Activated T-helper 2 cell treated with anti-CD3 and anti-CD28 coated beads, Interferon-gamma antibody, Interleukin-2, Interleukin-4, amounts not matched to agents 10 μg/mL and 5 μg/mL and 100 μg/mL, durations not matched to agents 14 hours and 24 hours and 36 hours (primary cell): ENCODE measurements at regions not wholly inside any gene's neighbourhood (a gene's known extent, or its start where the extent isn't known, plus 50 kb on each side); places are given as distances from the start of the nearest gene placed in this dataset.

Source experiments
- DNase-seq: peaks from one replicate; pipeline ENCODE4 v3.0.0; 2021; ENCODE audit warnings: low spot score
- H3K27ac Mint-ChIP-seq: one replicate; pipeline ENCODE4 v1.8.0; 2021; ENCODE audit warnings: mixed read lengths
- H3K27me3 Mint-ChIP-seq: one replicate; pipeline ENCODE4 v1.8.0; 2021; ENCODE audit warnings: low read depth, mixed read lengths
- H3K36me3 Mint-ChIP-seq: one replicate; pipeline ENCODE4 v1.8.0; 2021; ENCODE audit warnings: low read depth, mixed read lengths
- H3K4me1 Mint-ChIP-seq: one replicate; pipeline ENCODE4 v1.8.0; 2021; ENCODE audit warnings: low read depth, mixed read lengths
- H3K4me3 Mint-ChIP-seq: one replicate; pipeline ENCODE4 v1.8.0; 2021; ENCODE audit warnings: low read depth, mild to moderate bottlenecking, moderate library complexity, mixed read lengths
- H3K9me3 Mint-ChIP-seq: one replicate; pipeline ENCODE4 v1.8.0; 2021; ENCODE audit warnings: mixed read lengths
- intact Hi-C: fragments of 100-400 bp; cut with micrococcal nuclease; formaldehyde crosslinking; loops from one replicate; pipeline ENCODE4 v1.15.1; 2023

DNA sequence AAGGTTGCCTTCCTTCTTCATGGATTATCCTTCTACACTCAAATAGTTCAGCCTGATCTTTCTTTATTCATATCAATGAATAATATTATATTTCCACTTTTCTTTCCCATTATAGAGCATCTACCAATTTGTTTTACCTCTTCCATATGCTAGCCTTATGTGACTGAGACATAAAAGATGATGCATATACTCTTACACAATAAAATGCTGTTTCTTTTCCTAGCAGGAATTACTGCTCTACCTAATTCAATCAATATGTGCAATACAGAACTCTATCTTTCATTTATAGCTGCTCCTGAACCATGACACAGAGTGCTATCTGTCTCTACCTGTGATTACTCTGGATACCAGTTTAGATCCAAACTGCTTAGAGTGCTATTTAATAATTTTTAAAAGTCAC, 2334.0 kb downstream of the PCDH7 start:
- H3K27me3 Mint-ChIP-seq: no peaks in the 10 kb centered on the region
- intact Hi-C loops: no loop called here
- no peak overlapping the region for H3K4me3 Mint-ChIP-seq
- peaks cover 34% of the 10 kb centered on the region for H3K9me3 Mint-ChIP-seq
- no peak for DNase-seq
- H3K4me1 Mint-ChIP-seq: no peaks in the 10 kb centered on the region
- H3K36me3 Mint-ChIP-seq: no peaks in the 10 kb centered on the region
- H3K27ac Mint-ChIP-seq: no peak overlapping the region

DNA sequence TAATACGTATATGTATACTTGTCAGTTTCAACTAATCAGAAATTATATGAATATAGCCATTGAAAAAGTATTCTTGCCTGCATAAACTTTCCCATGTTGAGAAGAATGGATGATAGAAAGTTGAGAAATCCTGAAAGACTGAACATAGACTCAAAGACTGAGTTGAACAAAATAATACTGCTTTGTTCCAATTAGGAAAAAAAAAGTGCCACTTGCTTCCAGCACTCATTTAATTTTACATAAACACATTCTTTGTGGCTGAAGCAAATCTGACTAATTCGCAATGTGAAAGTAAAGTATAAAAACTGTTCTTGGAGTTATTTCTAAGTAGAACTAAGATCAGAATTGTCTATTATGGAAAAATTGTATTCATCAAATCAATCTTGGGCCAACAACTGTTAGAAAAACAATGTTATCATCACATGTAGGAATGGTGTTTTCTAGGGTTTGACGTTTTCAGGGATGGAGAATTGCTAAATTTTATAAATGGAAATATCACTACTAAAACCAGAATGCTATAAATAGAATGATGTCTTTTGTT, 2334.6 kb downstream of the PCDH7 start:
- no peak for DNase-seq
- Mint-ChIP-seq H3K27ac (no peak overlapping the region), H3K36me3 (no peaks in the 10 kb centered on the region), H3K4me3 (no peak overlapping the region), H3K9me3 (peaks cover 30% of the 10 kb centered on the region), H3K4me1 (no peaks in the 10 kb centered on the region), H3K27me3 (no peaks in the 10 kb centered on the region)
- intact Hi-C loops: no loop called here

DNA sequence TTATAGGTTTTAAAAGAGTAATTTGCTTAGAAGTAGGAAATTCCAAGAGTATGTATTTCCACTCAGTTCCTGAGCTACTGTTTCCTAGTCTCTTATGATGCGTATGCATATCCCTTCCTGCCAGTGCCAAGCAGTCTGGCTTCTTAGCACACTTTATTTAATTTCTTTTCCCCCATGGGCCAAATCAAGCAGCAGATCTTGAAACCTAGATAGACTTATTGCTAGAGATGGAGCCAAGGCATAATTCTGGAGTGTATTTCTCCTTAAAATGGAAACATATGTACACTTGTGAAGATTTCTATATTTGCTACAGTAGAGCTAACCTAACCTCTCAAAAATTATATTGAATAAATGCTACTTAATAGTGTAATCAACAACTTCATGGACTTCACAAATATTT, 2337.6 kb downstream of the PCDH7 start:
- Mint-ChIP-seq H3K27ac (no peak overlapping the region), H3K27me3 (no peaks in the 10 kb centered on the region), H3K4me1 (no peaks in the 10 kb centered on the region), H3K4me3 (no peak overlapping the region), H3K36me3 (no peaks in the 10 kb centered on the region), H3K9me3 (peaks cover 32% of the 10 kb centered on the region)
- intact Hi-C loops: no loop called here
- no peak for DNase-seq

- no peak for DNase-seq
- Mint-ChIP-seq H3K4me1 (no peaks in the 10 kb centered on the region), H3K36me3 (no peaks in the 10 kb centered on the region), H3K4me3 (no peak overlapping the region), H3K27me3 (no peaks in the 10 kb centered on the region), H3K9me3 (peaks cover 31% of the 10 kb centered on the region), H3K27ac (no peak overlapping the region)
- intact Hi-C loops: no loop called here
Observed at GRCh38 chr4:33058998-33059397, 2338.8 kb downstream of the PCDH7 start.

- no peak overlapping the region for H3K27ac Mint-ChIP-seq
- H3K27me3 Mint-ChIP-seq: no peaks in the 10 kb centered on the region
- intact Hi-C loops: no loop called here
- no peaks in the 10 kb centered on the region for H3K36me3 Mint-ChIP-seq
- no peak for DNase-seq
- no peaks in the 10 kb centered on the region for H3K4me1 Mint-ChIP-seq
- H3K4me3 Mint-ChIP-seq: no peak overlapping the region
- H3K9me3 Mint-ChIP-seq: peaks cover 24% of the 10 kb centered on the region
Observed at GRCh38 chr4:33060674-33061542, 2340.7 kb downstream of the PCDH7 start.

GRCh38 chr4:33061727-33062126, 2341.6 kb downstream of the PCDH7 start:
- no peaks in the 10 kb centered on the region for H3K4me1 Mint-ChIP-seq
- intact Hi-C loops: no loop called here
- no peak overlapping the region for H3K4me3 Mint-ChIP-seq
- no peak for DNase-seq
- H3K9me3 Mint-ChIP-seq: peaks cover 24% of the 10 kb centered on the region
- H3K27ac Mint-ChIP-seq: no peak overlapping the region
- no peaks in the 10 kb centered on the region for H3K36me3 Mint-ChIP-seq
- no peaks in the 10 kb centered on the region for H3K27me3 Mint-ChIP-seq

- Mint-ChIP-seq H3K4me3 (no peak overlapping the region), H3K27ac (no peak overlapping the region), H3K9me3 (peaks cover 24% of the 10 kb centered on the region), H3K4me1 (no peaks in the 10 kb centered on the region), H3K36me3 (no peaks in the 10 kb centered on the region), H3K27me3 (no peaks in the 10 kb centered on the region)
- DNase-seq: no peak
- intact Hi-C loops: no loop called here
Observed at GRCh38 chr4:33062155-33062806, 2342.1 kb downstream of the PCDH7 start.

- H3K36me3 Mint-ChIP-seq: no peaks in the 10 kb centered on the region
- DNase-seq: no peak
- no peak overlapping the region for H3K4me3 Mint-ChIP-seq
Observed at GRCh38 chr4:33063241-33063640, 2343.1 kb downstream of the PCDH7 start.

GRCh38 chr4:33064238-33064637, 2344.1 kb downstream of the PCDH7 start:
- DNase-seq: no peak
- Mint-ChIP-seq H3K9me3 (peaks cover 19% of the 10 kb centered on the region), H3K27ac (no peak overlapping the region), H3K27me3 (no peaks in the 10 kb centered on the region), H3K4me3 (no peak overlapping the region), H3K36me3 (no peaks in the 10 kb centered on the region), H3K4me1 (no peaks in the 10 kb centered on the region)
- intact Hi-C loops: no loop called here

More at GRCh38 chr4:33063241-33063640, 2343.1 kb downstream of the PCDH7 start:
- intact Hi-C loops: no loop called here
- Mint-ChIP-seq H3K9me3 (peaks cover 21% of the 10 kb centered on the region), H3K4me1 (no peaks in the 10 kb centered on the region), H3K27me3 (no peaks in the 10 kb centered on the region), H3K27ac (no peak overlapping the region)

- Mint-ChIP-seq H3K4me3 (no peak overlapping the region), H3K9me3 (peaks cover 20% of the 10 kb centered on the region), H3K36me3 (no peaks in the 10 kb centered on the region), H3K27ac (no peak overlapping the region), H3K27me3 (no peaks in the 10 kb centered on the region), H3K4me1 (no peaks in the 10 kb centered on the region)
- intact Hi-C loops: no loop called here
- no peak for DNase-seq
Observed at GRCh38 chr4:33065749-33066148, 2345.6 kb downstream of the PCDH7 start.

GRCh38 chr4:33067221-33067620, 2347.1 kb downstream of the PCDH7 start:
- intact Hi-C loops: no loop called here

DNA sequence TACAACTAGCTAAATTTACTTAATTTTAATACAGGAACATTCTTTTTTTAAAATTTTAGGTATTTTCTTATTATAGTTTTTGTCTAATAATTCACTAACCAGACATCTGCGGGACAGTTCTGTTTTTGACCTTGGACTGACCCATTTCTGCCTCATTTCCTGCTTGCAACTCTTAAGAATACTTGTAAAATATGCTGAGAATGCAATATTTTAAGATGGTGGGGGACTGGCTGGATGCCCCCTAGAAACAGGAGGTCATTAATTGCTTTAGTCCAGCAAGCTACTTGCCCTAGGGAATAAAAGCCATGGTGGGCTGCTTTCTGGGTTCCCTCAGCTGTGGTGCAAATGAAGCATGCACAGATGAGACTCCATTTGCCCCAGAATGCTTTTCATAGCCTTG, 2348.4 kb downstream of the PCDH7 start:
- H3K4me1 Mint-ChIP-seq: no peaks in the 10 kb centered on the region
- H3K27me3 Mint-ChIP-seq: no peaks in the 10 kb centered on the region
- no peaks in the 10 kb centered on the region for H3K36me3 Mint-ChIP-seq
- no peak overlapping the region for H3K4me3 Mint-ChIP-seq
- H3K9me3 Mint-ChIP-seq: peaks cover 22% of the 10 kb centered on the region
- intact Hi-C loops: no loop called here
- H3K27ac Mint-ChIP-seq: no peak overlapping the region
- no peak for DNase-seq

More at GRCh38 chr4:33067221-33067620, 2347.1 kb downstream of the PCDH7 start:
- H3K4me3 Mint-ChIP-seq: no peak overlapping the region
- peaks cover 28% of the 10 kb centered on the region for H3K9me3 Mint-ChIP-seq
- DNase-seq: no peak
- H3K4me1 Mint-ChIP-seq: no peaks in the 10 kb centered on the region
- H3K27ac Mint-ChIP-seq: no peak overlapping the region
- no peaks in the 10 kb centered on the region for H3K27me3 Mint-ChIP-seq
- no peaks in the 10 kb centered on the region for H3K36me3 Mint-ChIP-seq

GRCh38 chr4:33071535-33071934, 2351.4 kb downstream of the PCDH7 start:
- Mint-ChIP-seq H3K27ac (no peak overlapping the region), H3K27me3 (no peaks in the 10 kb centered on the region), H3K4me1 (no peaks in the 10 kb centered on the region), H3K36me3 (no peaks in the 10 kb centered on the region), H3K9me3 (peaks cover 21% of the 10 kb centered on the region), H3K4me3 (no peak overlapping the region)
- intact Hi-C loops: no loop called here
- no peak for DNase-seq
